ENCODE measurements at regions not wholly inside any gene's neighbourhood (a gene's known extent, or its start where the extent isn't known, plus 50 kb on each side); places are given as distances from the start of the nearest gene placed in this dataset.

GRCh38 chr14:26123459-26123858 is 474.4 kb downstream of the NOVA1 start:
- DNase-seq (ENCODE audit: low read depth) = no peak
- no peak for TF ChIP-seq CTCF (conservative IDR thresholded peaks at IDR 0.05; ENCODE audit: low read length)
- no peak overlapping the region for H3K4me3 ChIP-seq (ENCODE audit: low read length)

- no peak for TF ChIP-seq CTCF (conservative IDR thresholded peaks at IDR 0.05; ENCODE audit: low read length)
- no peak for DNase-seq (ENCODE audit: low read depth)
- H3K4me3 ChIP-seq (ENCODE audit: low read length) = no peak overlapping the region
Measured at GRCh38 chr14:26121181-26121580, 476.7 kb downstream of the NOVA1 start.

GRCh38 chr14:26113911-26114640 is 483.8 kb downstream of the NOVA1 start:
- no peak for DNase-seq (ENCODE audit: low read depth)
- H3K4me3 ChIP-seq (ENCODE audit: low read length) = no peak overlapping the region
- TF ChIP-seq CTCF (conservative IDR thresholded peaks at IDR 0.05; ENCODE audit: low read length) = no peak

- DNase-seq (ENCODE audit: low read depth) = no peak
- H3K4me3 ChIP-seq (ENCODE audit: low read length) = no peak overlapping the region
- no peak for TF ChIP-seq CTCF (conservative IDR thresholded peaks at IDR 0.05; ENCODE audit: low read length)
Measured at GRCh38 chr14:26104717-26105116, 493.1 kb downstream of the NOVA1 start.

- no peak for DNase-seq (ENCODE audit: low read depth)
- TF ChIP-seq CTCF (conservative IDR thresholded peaks at IDR 0.05; ENCODE audit: low read length) = no peak
Measured at GRCh38 chr14:26097852-26098251, 500.0 kb downstream of the NOVA1 start.

GRCh38 chr14:26088275-26088674 is 509.6 kb downstream of the NOVA1 start:
- no peak for TF ChIP-seq CTCF (conservative IDR thresholded peaks at IDR 0.05; ENCODE audit: low read length)
- DNase-seq (ENCODE audit: low read depth) = no peak

More at GRCh38 chr14:26097852-26098251, 500.0 kb downstream of the NOVA1 start:
- no peak overlapping the region for H3K4me3 ChIP-seq (ENCODE audit: low read length)

GRCh38 chr14:26081043-26081442 is 516.8 kb downstream of the NOVA1 start:
- no peak overlapping the region for H3K4me3 ChIP-seq (ENCODE audit: low read length)
- TF ChIP-seq CTCF (conservative IDR thresholded peaks at IDR 0.05; ENCODE audit: low read length) = no peak
- no peak for DNase-seq (ENCODE audit: low read depth)

More at GRCh38 chr14:26088275-26088674, 509.6 kb downstream of the NOVA1 start:
- H3K4me3 ChIP-seq (ENCODE audit: low read length) = no peak overlapping the region

Measured in AG10803 (cell line).